Lung (tissue), 11 donors: ENCODE measurements at regions not wholly inside any gene's neighbourhood (a gene's known extent, or its start where the extent isn't known, plus 50 kb on each side); places are given as distances from the start of the nearest gene placed in this dataset.

Source experiments
- ATAC-seq: fragments of 200-7000 bp; cut with Tn5 transposase; one replicate; pipeline ENCODE4 v1.9.1; 2020; ENCODE audit warnings: moderate number of reproducible peaks; ENCODE audit not compliant: insufficient read depth, low FRiP score
- DNase-seq, 3 donors: peaks; one replicate each; pipeline ENCODE4 v3.0.0-alpha.2; 2013 to 2017
- H3K27ac ChIP-seq, 2 donors: one replicate each; pipeline ENCODE4 v1.5.1; 2013; ENCODE audit warnings: mild to moderate bottlenecking in 2 of 2, moderate library complexity in 2 of 2, control low read depth in 1 of 2, inconsistent platforms in 1 of 2, low read depth in 1 of 2, low read length in 1 of 2
- H3K27me3 ChIP-seq, 3 donors: one replicate each; pipeline ENCODE4 v1.5.1; 2013; ENCODE audit warnings: low read length in 2 of 3; ENCODE audit not compliant: control insufficient read depth in 3 of 3, insufficient read depth in 3 of 3
- H3K36me3 ChIP-seq, 4 donors: one replicate each; pipeline ENCODE4 v1.5.1; 2013; ENCODE audit warnings: low read length in 4 of 4, mild to moderate bottlenecking in 1 of 4, moderate library complexity in 1 of 4; ENCODE audit not compliant: control insufficient read depth in 4 of 4, insufficient read depth in 4 of 4
- H3K4me1 ChIP-seq, 5 donors: one replicate each; pipeline ENCODE4 v1.5.1; 2013; ENCODE audit warnings: low read length in 5 of 5, mild to moderate bottlenecking in 2 of 5, moderate library complexity in 1 of 5; ENCODE audit not compliant: control insufficient read depth in 5 of 5, insufficient read depth in 5 of 5
- H3K4me3 ChIP-seq: one replicate; pipeline ENCODE4 v1.5.1; 2013; ENCODE audit warnings: mild to moderate bottlenecking, control low read depth, moderate library complexity
- H3K9ac ChIP-seq, 2 donors: one replicate each; pipeline ENCODE4 v1.5.1; 2013; ENCODE audit warnings: low read length in 2 of 2, control low read depth in 1 of 2; ENCODE audit not compliant: insufficient read depth in 1 of 2
- H3K9me3 ChIP-seq, 4 donors: one replicate each; pipeline ENCODE4 v1.5.1; 2013; ENCODE audit warnings: low read length in 3 of 4, mild to moderate bottlenecking in 1 of 4, moderate library complexity in 1 of 4; ENCODE audit not compliant: control insufficient read depth in 4 of 4, insufficient read depth in 3 of 4
- CTCF ChIP-seq: IDR thresholded peaks from 2 replicates; pipeline ENCODE4 v1.5.1; 2012; ENCODE audit warnings: mild to moderate bottlenecking; ENCODE audit errors: control extremely low read depth, extremely low read depth
- WGBS, 2 donors: extraction: QIAGEN DNeasy Blood & Tissue Kit; methylation state at CpG; one replicate each; pipeline ENCODE4 v1.1.7; 2013; 5-methylcytosine and 5-hydroxymethylcytosine counted together
- donor health status: control.
- donor health status: control.
- donor health status: Bipolar disorder and iron deficiency.
- donor health status: healthy.
- donor health status: DM: yes; HTN: yes; CAD: no.

GRCh38 chr3:18513091-18513490, 88.0 kb upstream of the SATB1 start:
- Histone ChIP-seq H3K36me3 (no peaks in the 10 kb centered on the region), H3K4me3 (no peak overlapping the region), H3K9me3 (no peaks in the 10 kb centered on the region), H3K27me3 (no peaks in the 10 kb centered on the region), H3K4me1 (no peaks in the 10 kb centered on the region), H3K27ac (no peak overlapping the region), H3K9ac (no peak overlapping the region)
- DNase-seq = no peak
- no peak for TF ChIP-seq CTCF
- no peak for ATAC-seq
- 82 to 84% methylated on average over 3 of the region's 3 CpGs for WGBS, 2 donors

GRCh38 chr3:18512007-18512406, 86.9 kb upstream of the SATB1 start:
- WGBS, 2 donors = 83 to 88% methylated on average over 1 of the region's 1 CpG
- no peaks in the 10 kb centered on the region for H3K4me1 ChIP-seq

GRCh38 chr3:18510947-18511346, 85.8 kb upstream of the SATB1 start:
- Histone ChIP-seq H3K4me3 (no peak overlapping the region), H3K36me3 (no peaks in the 10 kb centered on the region), H3K27ac (no peak overlapping the region), H3K27me3 (no peaks in the 10 kb centered on the region), H3K9me3 (no peaks in the 10 kb centered on the region), H3K4me1 (no peaks in the 10 kb centered on the region), H3K9ac (no peak overlapping the region)
- DNase-seq = no peak
- TF ChIP-seq CTCF = no peak
- WGBS, 2 donors = 74 to 85% methylated on average over 3 of the region's 3 CpGs
- no peak for ATAC-seq

More at GRCh38 chr3:18512007-18512406, 86.9 kb upstream of the SATB1 start:
- H3K27ac ChIP-seq = no peak overlapping the region
- no peaks in the 10 kb centered on the region for H3K27me3 ChIP-seq
- DNase-seq = no peak
- no peak overlapping the region for H3K9ac ChIP-seq
- TF ChIP-seq CTCF = no peak
- ATAC-seq = no peak
- no peak overlapping the region for H3K4me3 ChIP-seq
- no peaks in the 10 kb centered on the region for H3K36me3 ChIP-seq
- no peaks in the 10 kb centered on the region for H3K9me3 ChIP-seq

- no peak for ATAC-seq
- WGBS, 2 donors = 56 to 78% methylated on average over 2 of the region's 2 CpGs
- TF ChIP-seq CTCF = no peak
Measured at GRCh38 chr3:18507333-18507732, 82.2 kb upstream of the SATB1 start.

More at GRCh38 chr3:18507333-18507732, 82.2 kb upstream of the SATB1 start:
- H3K4me3 ChIP-seq = no peak overlapping the region
- H3K27me3 ChIP-seq = no peaks in the 10 kb centered on the region
- H3K27ac ChIP-seq = no peak overlapping the region
- H3K36me3 ChIP-seq = no peaks in the 10 kb centered on the region
- no peak overlapping the region for H3K9ac ChIP-seq
- H3K4me1 ChIP-seq = no peaks in the 10 kb centered on the region
- H3K9me3 ChIP-seq = no peaks in the 10 kb centered on the region
- DNase-seq = no peak
